Activated CD4-positive, alpha-beta T cell treated with anti-CD3 and anti-CD28 coated beads, Interleukin-2, amount 50 U/mL, for 1 hour (primary cell): ENCODE measurements at regions not wholly inside any gene's neighbourhood (a gene's known extent, or its start where the extent isn't known, plus 50 kb on each side); places are given as distances from the start of the nearest gene placed in this dataset.
"Not testable (repeated sequence)": the region's sequence is repeated elsewhere in the genome, so short reads cannot be mapped to it uniquely, and the experiment has no call there.

Source experiments
- DNase-seq: peaks from one replicate; pipeline ENCODE4 v3.0.0-alpha.2; 2020

- no peak for DNase-seq
Observed at GRCh38 chr1:229141271-229141670, 129.6 kb upstream of the RAB4A start.

DNA sequence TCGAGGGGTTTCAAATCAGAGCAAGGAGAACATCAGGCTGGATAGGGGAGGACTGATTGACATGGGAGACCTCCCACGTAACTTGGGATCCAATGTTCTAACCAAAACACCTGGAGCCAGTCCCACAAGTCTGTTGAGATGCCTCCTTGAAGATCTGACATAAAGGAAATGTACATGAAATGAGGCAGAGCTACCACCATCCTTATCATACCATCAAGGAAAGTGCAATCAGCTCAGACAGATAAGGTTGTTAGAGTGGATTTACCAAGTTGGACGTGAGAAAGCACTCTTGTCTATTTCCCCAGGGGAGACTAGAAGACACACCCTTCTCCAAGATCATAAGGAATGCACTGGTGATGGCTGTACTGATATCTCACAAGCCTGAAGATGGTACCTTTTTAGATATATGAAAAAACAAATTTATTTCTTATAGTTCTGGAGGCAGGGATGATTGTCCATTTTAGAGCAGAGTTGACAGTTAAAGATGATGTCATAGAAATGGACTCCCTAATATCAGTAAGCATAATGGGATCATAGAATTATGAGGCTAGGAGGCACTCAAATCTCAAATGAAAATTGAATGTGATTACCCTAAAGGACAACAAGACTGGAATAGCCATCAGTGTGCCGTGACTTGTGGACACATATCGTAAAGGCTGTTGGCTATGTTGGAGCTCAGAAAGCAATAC is 129.1 kb upstream of the RAB4A start:
- no peak for DNase-seq

DNA sequence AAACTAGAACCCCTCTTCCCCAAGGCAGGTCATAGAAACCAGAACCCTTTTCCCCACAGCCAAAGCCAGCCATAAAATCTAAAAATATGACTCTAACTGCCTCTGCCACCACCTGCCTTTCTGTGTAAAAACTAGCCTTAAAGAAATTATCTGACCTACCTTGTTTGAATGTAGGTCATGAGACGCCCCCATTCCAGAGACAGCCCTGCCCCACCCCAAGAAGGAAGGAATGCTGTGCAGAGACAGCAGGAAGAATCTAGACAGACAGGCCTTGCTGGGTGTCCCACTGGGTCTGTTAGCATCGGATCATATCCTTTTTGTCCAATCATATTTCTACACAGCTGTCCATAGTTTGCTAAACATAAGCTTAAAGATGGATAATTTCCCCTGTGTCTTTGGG is 128.4 kb upstream of the RAB4A start:
- no peak for DNase-seq

GRCh38 chr1:229146647-229147046 is 124.3 kb upstream of the RAB4A start:
- DNase-seq = no peak

GRCh38 chr1:229147072-229147471 is 123.8 kb upstream of the RAB4A start:
- no peak for DNase-seq

GRCh38 chr1:229148041-229148671 is 122.8 kb upstream of the RAB4A start:
- DNase-seq = no peak

GRCh38 chr1:229148743-229149142 is 122.2 kb upstream of the RAB4A start:
- no peak for DNase-seq

GRCh38 chr1:229149435-229149834 is 121.5 kb upstream of the RAB4A start:
- DNase-seq = no peak

- no peak for DNase-seq
Observed at GRCh38 chr1:229150518-229150917, 120.4 kb upstream of the RAB4A start.

DNA sequence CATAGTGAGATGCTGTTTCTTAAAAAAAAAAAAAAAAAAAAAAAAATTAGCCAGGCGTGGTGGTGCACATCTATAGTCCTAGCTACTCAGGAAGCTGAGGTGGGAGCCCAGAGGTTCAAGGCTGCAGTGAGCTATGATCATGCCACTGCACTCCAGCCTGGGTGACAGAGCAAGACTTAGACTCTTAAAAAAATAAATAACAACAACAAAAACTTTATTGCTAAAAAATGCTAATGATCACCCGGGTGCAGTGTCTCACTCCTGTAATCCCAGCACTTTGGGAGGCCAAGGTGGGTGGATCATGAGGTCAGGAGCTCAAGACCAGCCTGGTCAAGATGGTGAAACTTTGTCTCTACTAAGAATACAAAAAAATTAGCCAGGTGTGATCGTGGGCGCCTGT is 119.5 kb upstream of the RAB4A start:
- not testable (repeated sequence) for DNase-seq

- DNase-seq = no peak
Observed at GRCh38 chr1:229152311-229152710, 118.6 kb upstream of the RAB4A start.

- DNase-seq = no peak
Observed at GRCh38 chr1:229153955-229154548, 116.9 kb upstream of the RAB4A start.

DNA sequence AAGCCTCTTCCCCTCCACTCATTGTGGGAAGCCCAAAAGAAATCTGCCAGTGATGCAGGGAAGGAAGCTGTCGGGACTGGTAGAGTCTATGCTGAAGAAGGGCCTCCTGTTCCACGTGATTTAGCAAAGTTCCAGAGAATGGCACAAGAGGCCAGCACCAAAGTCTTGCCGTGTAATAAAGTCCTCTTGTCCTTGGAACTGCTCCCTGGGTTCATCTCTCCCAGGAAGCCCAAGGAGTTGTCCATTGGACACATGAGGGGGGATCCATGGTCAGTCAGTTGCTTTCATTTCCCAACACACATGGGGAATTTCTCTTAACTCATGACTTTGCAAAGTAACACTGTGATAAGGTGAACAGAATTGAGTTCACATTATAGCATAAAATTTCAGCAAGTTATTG is 116.1 kb upstream of the RAB4A start:
- DNase-seq = no peak

DNA sequence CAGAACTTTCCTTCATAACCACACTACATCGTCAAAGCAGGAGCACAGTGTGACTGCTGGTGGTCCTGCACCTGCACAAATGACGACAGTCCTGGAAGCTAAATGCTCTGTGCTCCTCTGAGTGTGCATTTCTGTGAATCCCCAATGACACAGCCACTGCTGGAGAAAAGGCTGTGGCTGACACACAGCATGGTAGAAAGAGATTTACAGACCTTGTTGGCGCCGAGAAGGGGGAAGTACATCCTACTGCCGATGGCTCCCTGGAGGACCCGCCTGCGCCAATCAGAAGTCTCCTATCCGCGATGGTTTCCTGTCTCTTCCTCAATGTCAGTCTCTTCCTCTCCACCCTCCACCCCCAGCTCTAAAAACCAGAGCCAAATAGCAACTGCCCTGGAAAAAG is 115.4 kb upstream of the RAB4A start:
- no peak for DNase-seq

DNA sequence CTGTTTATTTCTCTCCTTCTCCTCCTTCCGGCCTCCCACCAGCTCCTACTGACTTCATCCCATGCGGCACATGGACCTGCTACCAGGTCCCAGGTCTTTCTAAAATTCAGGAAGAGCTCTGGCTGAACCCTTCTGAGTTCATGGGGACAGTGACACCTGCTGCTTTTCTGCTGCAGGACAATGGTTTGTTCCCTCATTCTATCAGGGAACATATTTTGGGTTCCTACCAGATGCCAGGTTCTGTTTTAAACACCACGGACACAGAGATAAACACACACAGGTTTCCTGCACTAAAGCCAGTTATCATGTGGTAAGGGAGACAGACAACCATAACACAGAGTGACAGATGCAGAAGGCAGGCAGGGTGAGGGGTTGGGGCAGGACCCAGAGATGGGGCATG is 114.0 kb upstream of the RAB4A start:
- DNase-seq = no peak

GRCh38 chr1:229157480-229157879 is 113.4 kb upstream of the RAB4A start:
- no peak for DNase-seq

- DNase-seq = no peak
Observed at GRCh38 chr1:229158341-229158921, 112.5 kb upstream of the RAB4A start.

GRCh38 chr1:229158927-229159326 is 112.0 kb upstream of the RAB4A start:
- DNase-seq = no peak

DNA sequence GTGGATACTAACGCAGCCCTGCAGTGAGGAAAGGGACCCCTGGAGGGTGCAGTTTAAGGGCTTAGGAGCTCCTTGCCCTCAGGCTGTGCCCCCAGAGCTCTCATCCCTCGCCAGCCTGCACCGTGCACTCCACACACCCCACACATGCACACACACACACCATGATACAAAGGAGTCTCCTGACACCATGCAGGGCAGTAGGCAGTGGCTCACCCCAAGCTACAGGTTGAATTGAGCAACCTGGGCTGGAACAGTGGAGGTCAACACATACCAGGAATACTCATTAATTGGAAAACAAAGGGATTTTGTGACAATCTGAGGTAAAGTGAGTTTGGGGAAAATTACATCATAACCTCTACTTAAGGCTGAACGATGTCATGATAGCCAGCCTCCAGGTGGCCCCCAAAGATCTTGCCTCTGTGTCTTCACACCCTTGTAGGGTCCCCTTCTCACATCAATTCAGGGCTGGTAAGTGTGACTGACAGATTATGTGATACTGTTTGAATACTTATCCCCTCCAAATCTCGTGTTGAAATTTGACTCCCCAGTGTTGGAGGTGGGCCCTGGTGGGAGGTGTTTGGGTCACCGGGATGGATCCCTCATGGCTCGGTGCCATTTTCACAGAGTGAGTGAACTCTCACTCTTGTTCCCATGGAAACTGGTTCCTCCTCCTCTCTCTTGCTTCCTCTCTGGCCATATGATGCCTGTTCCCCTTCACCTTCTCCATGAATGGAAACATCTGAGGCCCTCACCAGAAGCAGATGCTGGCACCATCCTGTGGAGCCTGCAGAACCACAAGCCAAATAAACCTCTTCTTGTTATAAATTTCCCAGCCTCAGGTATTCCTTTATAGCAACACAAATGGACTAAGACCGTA is 111.0 kb upstream of the RAB4A start:
- DNase-seq = no peak

DNA sequence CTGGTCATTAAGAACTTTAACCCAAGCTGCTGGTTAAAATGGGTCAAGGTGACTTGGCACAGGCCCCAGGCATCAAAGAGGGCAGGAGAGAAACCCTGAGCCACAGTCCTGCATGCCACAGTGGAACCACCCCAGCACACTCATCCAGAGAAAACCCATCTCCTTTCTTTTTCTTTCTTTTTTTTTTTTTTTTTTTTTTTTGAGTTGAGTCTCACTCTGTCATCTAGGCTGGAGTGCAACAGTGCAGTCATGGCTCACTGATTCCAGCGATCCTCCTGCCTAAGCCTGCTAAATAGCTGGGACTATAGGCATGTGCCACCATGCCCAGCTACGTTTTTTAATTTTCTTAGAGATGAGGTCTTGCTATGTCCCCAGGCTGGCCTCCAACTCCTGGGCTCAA is 109.2 kb upstream of the RAB4A start:
- no peak for DNase-seq

GRCh38 chr1:229162825-229163515 is 107.9 kb upstream of the RAB4A start:
- no peak for DNase-seq

GRCh38 chr1:229164348-229164747 is 106.6 kb upstream of the RAB4A start:
- DNase-seq = no peak
